ENCODE measurements at regions not wholly inside any gene's neighbourhood (a gene's known extent, or its start where the extent isn't known, plus 50 kb on each side); places are given as distances from the start of the nearest gene placed in this dataset.

DNA sequence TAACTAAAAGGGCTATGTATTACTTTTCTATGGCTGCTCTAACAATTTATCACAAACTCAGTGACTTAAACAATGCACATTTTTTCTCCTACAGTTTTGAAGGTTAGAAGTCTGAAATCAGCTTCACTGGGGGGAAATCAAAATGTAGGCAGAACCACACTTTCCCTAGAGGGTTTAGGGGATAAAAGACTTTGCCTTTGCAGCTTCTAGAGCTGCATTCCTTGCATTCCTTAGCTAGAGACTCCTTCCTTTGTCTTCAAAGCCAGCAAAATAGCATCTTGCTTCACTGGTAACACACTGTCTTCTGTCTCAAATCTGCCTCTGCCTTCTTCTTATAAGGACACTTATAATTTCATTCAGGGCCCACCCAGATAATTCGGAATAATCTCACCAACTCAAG lies 152.4 kb upstream of the SPIN4 start:
- TF ChIP-seq, protein P1, sequence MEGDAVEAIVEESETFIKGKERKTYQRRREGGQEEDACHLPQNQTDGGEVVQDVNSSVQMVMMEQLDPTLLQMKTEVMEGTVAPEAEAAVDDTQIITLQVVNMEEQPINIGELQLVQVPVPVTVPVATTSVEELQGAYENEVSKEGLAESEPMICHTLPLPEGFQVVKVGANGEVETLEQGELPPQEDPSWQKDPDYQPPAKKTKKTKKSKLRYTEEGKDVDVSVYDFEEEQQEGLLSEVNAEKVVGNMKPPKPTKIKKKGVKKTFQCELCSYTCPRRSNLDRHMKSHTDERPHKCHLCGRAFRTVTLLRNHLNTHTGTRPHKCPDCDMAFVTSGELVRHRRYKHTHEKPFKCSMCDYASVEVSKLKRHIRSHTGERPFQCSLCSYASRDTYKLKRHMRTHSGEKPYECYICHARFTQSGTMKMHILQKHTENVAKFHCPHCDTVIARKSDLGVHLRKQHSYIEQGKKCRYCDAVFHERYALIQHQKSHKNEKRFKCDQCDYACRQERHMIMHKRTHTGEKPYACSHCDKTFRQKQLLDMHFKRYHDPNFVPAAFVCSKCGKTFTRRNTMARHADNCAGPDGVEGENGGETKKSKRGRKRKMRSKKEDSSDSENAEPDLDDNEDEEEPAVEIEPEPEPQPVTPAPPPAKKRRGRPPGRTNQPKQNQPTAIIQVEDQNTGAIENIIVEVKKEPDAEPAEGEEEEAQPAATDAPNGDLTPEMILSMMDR (conservative IDR thresholded peaks at IDR 0.05), result no peak
- TF ChIP-seq EZH2 (IDR thresholded peaks at IDR 0.05; ENCODE audit: low read depth), result no peak

Measured in PC-9 (cell line).